ENCODE measurements at regions not wholly inside any gene's neighbourhood (a gene's known extent, or its start where the extent isn't known, plus 50 kb on each side); places are given as distances from the start of the nearest gene placed in this dataset.

GRCh38 chr6:150730801-150731457 is 131.2 kb downstream of the PLEKHG1 start:
- TF ChIP-seq CTCF (CRISPR knock-in tag; IDR thresholded peaks at IDR 0.05) (no peak), MAFG (CRISPR knock-in tag; IDR thresholded peaks at IDR 0.05) (no peak), POLR2A (IDR thresholded peaks at IDR 0.05; ENCODE audit: insufficient read depth in 1 of 2, low read depth in 2 of 2, low read length in 2 of 2) (no peak), ZNF703 (CRISPR knock-in tag; IDR thresholded peaks at IDR 0.05; ENCODE audit: borderline replicate concordance) (no peak), ZNF329 (CRISPR knock-in tag; IDR thresholded peaks at IDR 0.05; ENCODE audit: low read depth) (no peak), KAT7 (CRISPR knock-in tag; IDR thresholded peaks at IDR 0.05; ENCODE audit: borderline replicate concordance) (no peak), NR2C2 (CRISPR knock-in tag; IDR thresholded peaks at IDR 0.05; ENCODE audit: borderline replicate concordance) (no peak), RAD21 (CRISPR knock-in tag; IDR thresholded peaks at IDR 0.05) (no peak), KDM3A (CRISPR knock-in tag; IDR thresholded peaks at IDR 0.05; ENCODE audit: low read depth) (no peak), TAF1 (CRISPR knock-in tag; IDR thresholded peaks at IDR 0.05) (no peak), MAZ (IDR thresholded peaks at IDR 0.05; ENCODE audit: borderline replicate concordance, low read depth, low read length) (no peak), MAZ (CRISPR knock-in tag; IDR thresholded peaks at IDR 0.05; ENCODE audit: low read depth) (no peak), ETV5 (CRISPR knock-in tag; IDR thresholded peaks at IDR 0.05; ENCODE audit: borderline replicate concordance) (no peak)

Measured in HepG2 (cell line).